ENCODE measurements at regions not wholly inside any gene's neighbourhood (a gene's known extent, or its start where the extent isn't known, plus 50 kb on each side); places are given as distances from the start of the nearest gene placed in this dataset.

GRCh38 chr10:7006566-7006965, 404.3 kb downstream of the SFMBT2 start:
- Histone ChIP-seq H3K4me2 (no peak overlapping the region), H3K27ac (no peak overlapping the region), H3K4me1 (ENCODE audit: low read depth, poor library complexity, severe bottlenecking) (no peaks in the 10 kb centered on the region), H3K9ac (no peak overlapping the region), H2AFZ (ENCODE audit: low read depth) (no peak overlapping the region), H4K20me1 (ENCODE audit: insufficient read depth) (no peaks in the 10 kb centered on the region), H3K79me2 (ENCODE audit: insufficient read depth, low read depth) (no peaks in the 10 kb centered on the region), H3K4me3 (IDR thresholded peaks at IDR 0.05; ENCODE audit: insufficient read depth, low read depth, low read length) (no peak overlapping the region), H3K36me3 (ENCODE audit: insufficient read depth) (no peaks in the 10 kb centered on the region), H3K27me3 (ENCODE audit: insufficient read depth, low read depth) (no peaks in the 10 kb centered on the region)
- TF ChIP-seq, protein P1, sequence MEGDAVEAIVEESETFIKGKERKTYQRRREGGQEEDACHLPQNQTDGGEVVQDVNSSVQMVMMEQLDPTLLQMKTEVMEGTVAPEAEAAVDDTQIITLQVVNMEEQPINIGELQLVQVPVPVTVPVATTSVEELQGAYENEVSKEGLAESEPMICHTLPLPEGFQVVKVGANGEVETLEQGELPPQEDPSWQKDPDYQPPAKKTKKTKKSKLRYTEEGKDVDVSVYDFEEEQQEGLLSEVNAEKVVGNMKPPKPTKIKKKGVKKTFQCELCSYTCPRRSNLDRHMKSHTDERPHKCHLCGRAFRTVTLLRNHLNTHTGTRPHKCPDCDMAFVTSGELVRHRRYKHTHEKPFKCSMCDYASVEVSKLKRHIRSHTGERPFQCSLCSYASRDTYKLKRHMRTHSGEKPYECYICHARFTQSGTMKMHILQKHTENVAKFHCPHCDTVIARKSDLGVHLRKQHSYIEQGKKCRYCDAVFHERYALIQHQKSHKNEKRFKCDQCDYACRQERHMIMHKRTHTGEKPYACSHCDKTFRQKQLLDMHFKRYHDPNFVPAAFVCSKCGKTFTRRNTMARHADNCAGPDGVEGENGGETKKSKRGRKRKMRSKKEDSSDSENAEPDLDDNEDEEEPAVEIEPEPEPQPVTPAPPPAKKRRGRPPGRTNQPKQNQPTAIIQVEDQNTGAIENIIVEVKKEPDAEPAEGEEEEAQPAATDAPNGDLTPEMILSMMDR (conservative IDR thresholded peaks at IDR 0.05; ENCODE audit: low read depth, low read length) = no peak

DNA sequence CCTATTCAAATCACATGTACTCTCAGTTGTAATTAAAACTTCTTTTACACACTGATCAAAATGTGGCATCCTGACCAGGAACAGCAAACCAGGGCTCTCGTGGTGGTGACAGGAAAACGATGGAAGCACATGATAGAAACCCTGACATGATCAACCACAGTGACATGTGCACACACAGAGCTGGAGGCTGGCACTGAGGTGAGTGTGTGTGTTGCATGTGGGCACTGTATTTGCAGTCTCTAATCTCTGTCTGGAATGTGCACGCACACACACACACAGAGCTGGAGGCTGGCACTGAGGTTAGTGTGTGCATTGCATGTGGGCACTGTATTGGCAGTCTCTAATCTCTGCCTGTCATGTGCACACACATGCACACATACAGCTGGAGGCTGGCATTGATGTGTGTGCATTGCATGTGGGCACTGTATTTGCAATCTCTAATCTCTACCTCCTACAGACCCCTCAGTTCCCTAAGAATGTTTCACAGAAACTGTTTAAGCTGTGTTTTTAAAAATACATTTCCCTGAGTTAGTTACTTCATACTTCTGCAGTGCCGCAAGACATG, 406.9 kb downstream of the SFMBT2 start:
- Histone ChIP-seq H3K9ac (no peak overlapping the region), H3K27me3 (ENCODE audit: insufficient read depth, low read depth) (no peaks in the 10 kb centered on the region), H3K4me3 (IDR thresholded peaks at IDR 0.05; ENCODE audit: insufficient read depth, low read depth, low read length) (no peak overlapping the region), H3K36me3 (ENCODE audit: insufficient read depth) (no peaks in the 10 kb centered on the region), H3K4me1 (ENCODE audit: low read depth, poor library complexity, severe bottlenecking) (no peaks in the 10 kb centered on the region), H3K27ac (no peak overlapping the region), H3K79me2 (ENCODE audit: insufficient read depth, low read depth) (no peaks in the 10 kb centered on the region), H2AFZ (ENCODE audit: low read depth) (no peak overlapping the region), H4K20me1 (ENCODE audit: insufficient read depth) (no peaks in the 10 kb centered on the region), H3K4me2 (no peak overlapping the region)
- TF ChIP-seq, protein P1 (conservative IDR thresholded peaks at IDR 0.05; ENCODE audit: low read depth, low read length) = no peak

GRCh38 chr10:7000061-7000460, 410.8 kb downstream of the SFMBT2 start:
- H3K36me3 ChIP-seq (ENCODE audit: insufficient read depth) = no peaks in the 10 kb centered on the region
- TF ChIP-seq, protein P1 (conservative IDR thresholded peaks at IDR 0.05; ENCODE audit: low read depth, low read length) = no peak
- no peaks in the 10 kb centered on the region for H3K4me1 ChIP-seq (ENCODE audit: low read depth, poor library complexity, severe bottlenecking)
- no peaks in the 10 kb centered on the region for H3K27me3 ChIP-seq (ENCODE audit: insufficient read depth, low read depth)
- H3K4me3 ChIP-seq (IDR thresholded peaks at IDR 0.05; ENCODE audit: insufficient read depth, low read depth, low read length) = no peak overlapping the region
- no peak overlapping the region for H3K27ac ChIP-seq
- no peaks in the 10 kb centered on the region for H3K79me2 ChIP-seq (ENCODE audit: insufficient read depth, low read depth)
- no peak overlapping the region for H3K9ac ChIP-seq
- H3K4me2 ChIP-seq = no peak overlapping the region
- no peak overlapping the region for H2AFZ ChIP-seq (ENCODE audit: low read depth)
- H4K20me1 ChIP-seq (ENCODE audit: insufficient read depth) = no peaks in the 10 kb centered on the region

GRCh38 chr10:6999232-6999925, 411.5 kb downstream of the SFMBT2 start:
- no peak overlapping the region for H3K9ac ChIP-seq
- no peak overlapping the region for H3K4me2 ChIP-seq
- TF ChIP-seq, protein P1 (conservative IDR thresholded peaks at IDR 0.05; ENCODE audit: low read depth, low read length) = no peak
- no peaks in the 10 kb centered on the region for H3K36me3 ChIP-seq (ENCODE audit: insufficient read depth)
- no peaks in the 10 kb centered on the region for H3K4me1 ChIP-seq (ENCODE audit: low read depth, poor library complexity, severe bottlenecking)
- H2AFZ ChIP-seq (ENCODE audit: low read depth) = no peak overlapping the region
- no peak overlapping the region for H3K4me3 ChIP-seq (IDR thresholded peaks at IDR 0.05; ENCODE audit: insufficient read depth, low read depth, low read length)
- H3K27ac ChIP-seq = no peak overlapping the region
- H3K27me3 ChIP-seq (ENCODE audit: insufficient read depth, low read depth) = no peaks in the 10 kb centered on the region
- H4K20me1 ChIP-seq (ENCODE audit: insufficient read depth) = no peaks in the 10 kb centered on the region
- H3K79me2 ChIP-seq (ENCODE audit: insufficient read depth, low read depth) = no peaks in the 10 kb centered on the region
